ENCODE measurements at regions not wholly inside any gene's neighbourhood (a gene's known extent, or its start where the extent isn't known, plus 50 kb on each side); places are given as distances from the start of the nearest gene placed in this dataset.
"Not testable (repeated sequence)": the region's sequence is repeated elsewhere in the genome, so short reads cannot be mapped to it uniquely, and the experiment has no call there.

DNA sequence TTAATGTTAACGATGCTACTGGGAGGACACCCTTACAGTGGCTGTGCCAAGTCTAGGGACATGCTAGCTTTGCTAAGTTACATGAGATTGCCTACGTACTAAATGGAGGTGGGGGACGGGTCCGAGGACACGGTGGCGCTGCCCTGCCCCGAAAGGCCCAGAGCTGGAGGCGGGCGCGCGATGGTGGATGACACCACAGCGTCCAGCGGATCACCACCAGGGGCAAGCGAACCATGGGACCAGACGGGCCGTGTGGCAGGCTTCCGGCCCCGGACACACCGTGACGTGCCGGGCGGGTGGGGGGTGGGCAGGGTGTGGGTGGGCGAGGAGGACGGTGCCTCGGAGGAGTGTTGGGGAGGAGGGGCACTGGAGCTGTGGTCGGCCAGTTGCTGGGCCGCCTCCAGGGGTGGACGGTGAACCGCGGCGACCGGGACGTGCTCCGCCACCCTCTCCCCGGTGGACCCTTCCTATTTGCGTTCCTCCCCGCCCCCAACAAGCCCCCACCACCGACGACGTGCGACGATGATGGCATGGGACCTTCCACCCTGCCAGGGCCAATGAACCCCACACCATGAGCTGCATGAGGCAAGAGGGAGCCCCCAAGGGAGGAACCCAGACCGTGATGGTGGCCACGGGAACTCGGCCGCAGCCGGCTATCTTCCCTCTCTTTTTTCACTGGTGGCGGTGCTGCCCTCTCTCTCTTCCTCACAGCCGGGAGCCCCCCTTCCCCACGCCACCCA, 773.3 kb upstream of the DEFB115 start:
- no peak for DNase-seq

- no peak for DNase-seq
These were observed 772.8 kb upstream of the DEFB115 start for GRCh38 chr20:30484749-30485070.

DNA sequence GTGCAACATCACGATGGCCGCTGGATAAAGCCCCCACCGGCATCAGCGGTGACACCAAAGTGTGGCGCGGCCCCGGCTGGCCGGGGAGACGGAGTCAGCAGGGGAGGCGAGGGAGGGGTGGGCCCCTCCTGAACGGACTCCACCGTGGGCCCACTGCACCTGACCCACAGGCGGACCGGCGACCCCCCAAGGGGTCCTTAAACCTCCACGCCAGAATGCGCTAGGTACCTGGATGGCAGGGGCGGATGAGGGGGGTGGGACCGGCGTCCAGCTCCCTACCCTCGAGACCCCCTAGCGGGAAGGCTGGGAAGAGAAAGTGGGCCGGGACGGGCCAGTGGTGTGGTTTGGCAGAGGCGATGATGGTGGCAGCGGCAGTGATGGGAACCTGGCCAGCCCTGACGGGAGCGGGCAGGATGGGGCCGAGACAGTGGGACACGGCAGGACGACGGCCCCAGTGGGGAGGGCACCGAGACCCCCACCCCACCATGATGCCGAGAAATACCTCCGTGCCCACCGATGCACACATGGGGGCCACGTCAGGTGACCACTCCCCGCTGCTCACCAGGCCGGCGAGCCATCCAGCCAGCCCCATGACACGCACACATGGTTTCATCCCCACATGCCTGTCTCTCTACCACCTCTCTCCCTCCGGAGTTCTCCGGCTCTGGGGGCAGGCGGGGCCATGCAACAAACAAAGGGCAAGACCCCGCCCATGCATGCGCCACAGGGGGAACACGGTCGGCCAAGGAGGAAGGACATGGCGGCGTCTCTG, 771.9 kb upstream of the DEFB115 start:
- no peak for DNase-seq

GRCh38 chr20:30486103-30486478, 771.4 kb upstream of the DEFB115 start:
- no peak for DNase-seq

DNA sequence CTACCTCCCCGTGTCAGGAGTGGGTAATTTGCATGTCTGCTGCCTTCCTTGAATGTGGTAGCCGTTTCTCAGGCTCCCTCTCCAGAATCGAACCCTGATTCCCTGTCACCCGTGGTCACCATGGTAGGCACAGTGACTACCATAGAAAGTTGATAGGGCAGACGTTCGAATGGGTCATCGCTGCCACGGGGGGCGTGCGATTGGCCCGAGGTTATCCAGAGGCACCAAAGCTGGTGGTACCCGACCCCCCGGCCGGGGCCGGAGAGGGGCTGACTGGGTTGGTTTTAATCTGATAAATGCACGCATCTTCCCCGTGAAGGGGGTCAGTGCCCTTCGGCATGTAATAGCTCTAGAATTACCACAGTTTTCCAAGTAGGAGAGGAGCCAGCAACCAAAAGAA, 770.0 kb upstream of the DEFB115 start:
- not testable (repeated sequence) for DNase-seq

DNA sequence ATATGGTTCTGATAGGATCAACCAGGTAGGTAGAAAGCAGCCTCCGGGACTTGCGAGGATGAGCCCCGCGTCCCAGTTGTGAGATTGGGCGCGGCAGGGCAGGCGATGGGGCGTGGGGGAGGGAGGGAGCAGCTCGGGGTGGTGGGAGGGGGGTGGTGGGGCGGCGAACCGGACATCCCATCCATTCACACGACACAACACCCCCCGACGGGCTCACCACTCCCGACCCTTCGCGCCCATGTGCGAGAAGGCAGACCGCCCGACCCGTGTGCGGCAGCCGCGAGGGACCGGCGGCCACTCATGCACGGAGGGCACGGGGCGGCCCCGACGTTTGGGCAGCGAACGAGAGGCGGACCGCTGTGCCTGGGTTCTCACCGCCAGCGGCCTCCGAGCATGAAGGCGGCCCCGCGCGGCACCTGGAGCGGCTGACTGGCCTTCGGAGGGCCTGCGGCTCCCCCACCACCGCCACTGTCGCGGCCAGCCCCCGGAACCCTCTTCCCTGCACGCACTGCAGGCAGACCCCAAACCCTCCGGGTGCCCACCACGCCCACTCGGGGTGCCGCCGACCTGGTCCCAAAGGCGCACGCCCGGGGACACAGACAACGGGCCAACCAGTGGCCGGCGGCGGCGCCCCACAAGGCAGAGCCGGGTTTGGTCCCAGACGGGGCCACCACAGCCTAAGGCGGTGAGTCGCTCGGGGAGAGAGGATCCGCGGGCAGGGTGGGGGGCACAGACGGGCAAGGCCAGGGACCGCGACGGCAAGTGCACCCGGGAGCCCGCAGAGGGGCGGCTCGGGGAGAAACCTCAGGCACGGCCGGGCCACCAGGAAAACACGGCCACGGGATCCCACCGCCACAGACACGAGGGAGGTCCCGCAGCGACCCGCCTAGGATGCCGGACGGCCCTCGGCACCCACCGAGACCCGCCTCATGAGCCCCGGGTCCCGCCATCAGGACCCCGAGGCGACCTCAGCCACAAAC, 769.2 kb upstream of the DEFB115 start:
- no peak for DNase-seq

DNA sequence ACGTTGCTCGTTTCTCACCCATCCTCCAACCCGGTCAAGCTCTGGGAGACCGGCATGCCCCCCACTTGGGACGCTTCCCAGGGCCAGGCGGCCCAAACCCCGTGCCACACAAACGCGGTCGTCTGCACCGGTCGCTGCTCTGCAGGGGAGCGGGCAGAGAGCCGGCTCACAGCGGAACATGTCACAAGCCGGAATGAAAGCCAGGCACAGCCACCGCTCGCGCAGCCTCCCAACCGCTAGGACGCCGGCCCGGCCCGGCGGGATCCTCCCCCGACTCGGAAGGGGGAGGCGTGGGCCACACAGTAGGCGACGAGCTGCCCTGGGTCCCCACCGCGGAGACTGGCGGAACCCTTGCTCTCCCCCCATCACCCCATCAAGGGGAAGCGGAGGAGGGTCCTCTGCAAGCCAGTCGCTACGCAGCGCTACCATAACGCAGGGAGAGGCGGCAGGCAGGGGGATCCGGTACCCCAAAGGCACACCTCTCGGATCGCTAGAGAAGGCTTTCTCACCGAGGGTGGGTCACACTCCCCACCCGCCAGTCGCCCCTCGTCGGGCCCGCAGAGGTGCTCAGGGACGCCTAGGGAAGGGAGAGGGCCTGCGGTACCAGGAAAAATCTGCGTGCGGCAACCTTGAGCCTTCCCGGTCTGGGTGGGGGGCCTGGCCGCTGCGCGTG, 768.4 kb upstream of the DEFB115 start:
- no peak for DNase-seq

DNA sequence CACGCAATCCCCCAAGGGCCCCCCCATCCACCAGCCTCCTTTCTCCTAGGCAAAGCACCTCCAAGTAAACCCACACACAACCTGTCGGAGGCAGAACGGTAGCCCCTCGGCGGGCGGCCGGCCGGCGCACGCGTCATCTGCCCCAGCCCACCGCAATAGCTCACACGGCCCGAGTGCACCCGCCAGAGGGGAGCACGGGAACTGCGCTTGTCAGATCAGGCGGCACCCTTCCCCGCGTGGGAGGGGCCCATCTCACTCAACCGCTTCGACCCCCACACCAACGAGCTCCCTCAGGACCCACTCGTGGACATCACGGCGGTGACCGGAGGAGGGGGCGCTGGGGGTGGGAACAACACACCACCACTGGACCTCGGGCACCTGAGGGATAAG, 767.9 kb upstream of the DEFB115 start:
- no peak for DNase-seq

DNA sequence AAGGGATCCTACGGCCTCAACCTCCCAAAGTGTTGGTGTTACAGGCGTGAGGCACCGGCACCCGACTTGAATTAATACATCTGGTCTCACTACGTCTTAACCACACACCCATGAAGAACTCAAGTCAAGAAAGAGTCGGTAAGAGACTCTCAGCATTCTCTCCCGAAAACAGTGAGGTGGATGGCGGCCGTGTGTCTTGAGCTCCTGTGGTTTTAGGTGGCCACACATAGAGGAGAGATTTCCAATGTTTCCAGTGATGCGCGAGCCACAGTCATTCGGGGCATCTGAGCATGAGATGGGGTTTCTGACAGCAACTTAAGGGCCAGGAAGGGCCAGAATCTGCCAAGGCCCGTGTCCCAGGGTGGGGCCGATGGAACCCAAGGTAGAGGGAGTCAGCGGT, 766.4 kb upstream of the DEFB115 start:
- DNase-seq, result no peak

- DNase-seq, result not testable (repeated sequence)
These were observed 760.8 kb upstream of the DEFB115 start for GRCh38 chr20:30496656-30497055.

DNA sequence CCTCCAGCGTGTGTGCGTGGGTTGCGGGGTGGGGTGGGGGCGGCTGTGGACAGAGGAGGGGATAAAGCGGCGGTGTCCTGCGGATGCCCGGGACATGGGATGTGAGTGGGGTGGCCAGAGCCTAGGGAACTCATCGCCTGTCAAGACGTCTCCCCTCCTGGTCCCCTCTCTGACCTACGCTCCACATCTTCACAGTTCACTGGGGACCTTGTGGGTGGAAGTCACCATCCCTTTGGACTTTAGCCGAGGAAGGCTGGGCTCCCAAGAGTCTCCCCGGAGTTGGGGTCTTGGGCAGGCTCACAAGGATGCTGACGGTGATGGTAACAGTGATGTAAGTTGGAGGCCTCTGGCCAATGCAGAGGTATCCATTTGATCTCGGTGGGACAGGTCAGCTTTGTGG, 760.3 kb upstream of the DEFB115 start:
- DNase-seq, result not testable (repeated sequence)

- no peak for DNase-seq
These were observed 758.3 kb upstream of the DEFB115 start for GRCh38 chr20:30499123-30499522.

DNA sequence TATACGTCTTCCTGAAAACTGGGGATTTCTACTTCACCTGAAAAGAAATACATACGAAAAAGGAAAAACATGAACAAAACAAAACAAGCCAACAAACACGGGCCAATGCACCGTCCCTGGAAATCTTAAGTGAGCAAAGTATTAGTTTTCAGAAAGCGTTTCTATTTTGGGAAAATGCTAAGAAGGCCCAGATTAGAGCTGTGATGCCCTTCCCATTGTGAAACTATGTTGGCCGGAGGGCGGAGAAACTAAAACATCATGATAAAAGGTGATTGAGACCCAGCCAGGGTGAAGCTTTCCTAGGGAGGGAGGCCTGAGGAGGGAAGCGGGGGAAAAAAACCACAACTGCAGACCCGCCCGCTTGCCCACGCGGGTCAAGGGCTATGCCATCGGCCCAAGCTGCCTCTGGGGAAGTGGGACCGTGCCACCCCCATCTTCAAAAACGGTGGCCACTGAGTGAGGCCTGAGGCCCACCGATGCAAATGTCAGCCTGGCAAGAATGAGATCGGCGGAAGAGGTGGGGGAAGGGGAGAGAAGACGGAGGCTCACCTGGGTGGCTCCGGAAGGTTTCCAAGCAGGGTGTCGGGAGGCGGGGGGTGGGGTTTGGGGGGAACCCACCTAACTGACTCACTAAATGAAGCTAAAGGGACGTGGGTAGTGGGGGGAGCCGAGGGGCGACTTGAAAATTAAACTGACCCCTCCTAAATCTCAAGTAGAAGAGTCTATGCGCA, 757.6 kb upstream of the DEFB115 start:
- DNase-seq, result not testable (repeated sequence)

DNA sequence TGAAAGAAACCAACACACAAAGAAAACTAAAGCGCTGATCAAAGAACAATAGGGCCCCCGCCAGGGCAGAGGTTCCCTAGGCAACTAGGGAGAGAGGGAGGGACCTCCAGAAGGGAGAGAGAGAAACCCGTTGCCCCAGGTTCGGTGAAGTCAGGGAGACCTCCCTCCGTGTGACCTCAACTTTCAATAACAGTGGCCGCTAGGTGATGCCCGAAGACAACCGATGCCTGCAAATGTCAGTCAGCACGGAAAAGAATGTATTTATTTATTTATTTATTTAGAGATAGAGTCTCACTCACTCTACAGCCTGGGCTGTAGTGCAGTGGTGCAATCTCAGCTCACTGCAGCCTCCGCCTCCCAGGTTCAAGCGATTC, 757.0 kb upstream of the DEFB115 start:
- DNase-seq, result not testable (repeated sequence)

DNA sequence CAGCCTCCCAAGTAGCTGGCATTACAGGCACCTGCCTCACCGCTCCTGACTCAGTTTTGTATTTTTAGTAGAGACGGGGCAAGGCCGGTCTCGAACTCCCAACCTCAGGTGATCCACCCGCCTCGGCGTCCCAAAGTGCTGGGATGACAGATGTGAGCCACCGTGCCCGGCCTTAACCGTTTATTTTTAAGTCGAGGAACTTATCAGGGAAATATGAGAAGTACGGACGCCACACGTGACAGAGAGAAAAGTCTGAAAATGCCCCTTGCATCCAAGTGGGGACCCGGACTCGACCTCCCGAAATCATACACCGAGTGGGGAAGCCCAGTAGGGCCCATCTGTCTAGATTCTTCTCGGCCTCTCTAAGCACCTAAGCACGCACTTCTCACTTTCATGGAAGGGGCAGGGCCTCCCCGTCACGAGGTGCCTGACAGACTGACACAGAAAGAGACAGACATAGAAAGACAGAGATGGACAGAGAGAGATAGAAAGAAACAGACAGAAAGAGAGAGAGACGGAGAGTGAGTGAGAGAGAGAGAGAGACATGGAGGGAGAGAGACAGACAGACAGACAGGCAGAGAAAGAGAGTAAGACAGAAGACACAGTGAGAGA, 756.5 kb upstream of the DEFB115 start:
- DNase-seq, result no peak

DNA sequence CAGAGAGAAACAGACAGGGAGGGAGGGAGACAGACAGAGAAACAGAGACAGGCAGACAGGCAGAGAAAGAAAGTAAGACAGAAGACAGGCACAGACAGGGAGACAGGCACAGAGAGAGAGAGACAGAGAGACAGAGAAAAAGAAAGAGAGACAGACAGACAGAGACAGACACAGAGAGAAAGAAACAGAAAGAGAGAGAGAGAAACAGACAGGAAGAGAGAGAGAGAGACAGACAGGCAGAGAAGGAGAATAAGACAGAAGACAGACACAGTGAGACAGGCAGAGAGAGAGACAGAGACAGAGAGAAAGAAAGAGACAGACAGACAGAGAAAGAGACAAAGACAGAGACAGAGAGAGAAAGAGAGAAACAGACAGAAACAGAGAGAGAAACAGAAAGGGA, 754.8 kb upstream of the DEFB115 start:
- DNase-seq, result no peak

DNA sequence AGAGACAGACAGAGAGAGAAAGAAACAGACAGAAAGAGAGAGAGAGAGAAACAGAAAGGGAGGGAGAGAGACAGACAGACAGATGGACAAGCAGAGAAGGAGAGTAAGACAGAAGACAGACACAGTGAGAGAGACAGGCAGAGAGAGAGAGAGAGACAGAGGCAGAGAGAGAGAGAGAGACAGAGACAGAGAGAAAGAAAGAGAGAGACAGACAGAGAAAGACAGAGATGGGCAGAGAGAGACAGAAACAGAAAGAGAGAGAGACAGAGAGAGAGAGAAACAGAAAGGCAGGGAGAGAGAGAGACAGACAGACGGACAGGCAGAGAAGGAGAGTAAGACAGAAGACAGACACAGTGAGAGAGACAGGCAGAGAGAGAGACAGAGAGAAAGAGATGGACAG, 754.3 kb upstream of the DEFB115 start:
- not testable (repeated sequence) for DNase-seq

DNA sequence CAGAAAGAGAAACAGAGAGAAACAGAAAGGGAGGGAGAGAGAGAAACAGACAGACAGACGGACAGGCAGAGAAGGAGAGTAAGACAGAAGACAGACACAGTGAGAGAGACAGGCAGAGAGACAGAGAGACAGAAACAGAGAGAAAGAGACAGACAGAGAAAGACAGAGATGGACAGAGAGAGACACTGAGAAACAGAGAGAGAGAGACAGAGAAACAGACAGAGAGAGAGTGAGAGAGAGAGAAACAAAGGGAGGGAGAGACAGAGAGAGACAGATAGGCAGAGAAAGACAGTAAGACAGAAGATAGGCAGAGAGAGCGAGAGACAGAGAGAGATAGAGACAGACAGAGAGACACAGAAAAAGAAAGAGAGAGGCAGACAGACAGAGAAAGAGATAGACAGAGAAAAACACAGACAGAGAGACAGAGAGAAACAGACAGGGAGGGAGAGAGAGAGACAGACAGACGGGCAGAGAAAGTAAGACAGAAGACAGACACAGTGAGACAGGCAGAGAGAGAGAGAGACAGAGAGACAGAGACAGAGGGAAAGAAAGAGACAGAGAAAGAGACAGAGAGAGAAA, 753.4 kb upstream of the DEFB115 start:
- DNase-seq, result no peak

GRCh38 chr20:30505566-30505965, 751.9 kb upstream of the DEFB115 start:
- DNase-seq, result no peak

DNA sequence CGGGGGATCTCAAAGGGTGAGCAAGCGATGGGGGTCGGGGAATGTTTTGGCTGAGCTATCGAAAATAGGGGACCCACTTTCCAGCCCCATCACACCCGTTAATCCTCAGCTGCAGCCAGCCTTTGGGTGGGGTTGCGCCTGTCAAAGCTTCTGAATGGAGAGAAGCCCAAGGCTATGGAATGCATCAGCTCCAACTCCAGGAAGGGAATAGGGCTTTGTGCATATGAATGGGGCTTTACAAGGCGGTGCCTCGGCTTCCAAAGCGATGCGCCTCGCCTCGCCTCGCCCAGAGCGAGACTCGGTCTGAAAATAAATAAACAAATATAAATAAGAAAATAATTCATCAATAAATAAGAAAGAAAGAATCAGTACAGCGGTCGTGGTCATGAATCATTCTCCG, 751.4 kb upstream of the DEFB115 start:
- no peak for DNase-seq

DNA sequence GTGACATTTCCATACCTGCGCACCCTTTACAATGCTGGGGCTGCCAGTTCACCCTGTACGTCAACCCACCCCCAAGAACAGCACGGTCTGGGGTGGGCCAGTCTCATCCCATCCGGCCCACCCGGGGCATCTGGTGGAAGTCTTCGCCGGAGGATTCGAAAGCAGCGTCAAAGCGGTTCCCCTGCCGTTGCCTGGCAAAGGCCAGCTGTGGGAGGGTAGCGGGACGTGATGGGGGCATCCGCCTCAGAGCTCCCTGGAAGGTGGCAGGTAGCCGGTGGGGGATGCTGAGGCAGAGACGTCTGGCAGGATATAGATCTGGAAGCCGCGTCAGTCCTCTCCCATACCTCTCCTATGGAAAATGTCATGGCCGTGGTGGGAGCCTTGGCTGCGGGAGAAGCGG, 749.1 kb upstream of the DEFB115 start:
- not testable (repeated sequence) for DNase-seq
